ENCODE measurements at regions not wholly inside any gene's neighbourhood (a gene's known extent, or its start where the extent isn't known, plus 50 kb on each side); places are given as distances from the start of the nearest gene placed in this dataset.

- ATAC-seq (ENCODE audit: poor library complexity) (peak; percentile 18), DNase-seq (no peak)
- intact Hi-C loops (cut with DNase I), result no loop called here
Measured at GRCh38 chr6:140987364-140988155, 1145.2 kb upstream of the GJE1 start.

- DNase-seq (no peak), ATAC-seq (ENCODE audit: poor library complexity) (no peak)
- intact Hi-C loops (cut with DNase I), result no loop called here
Measured at GRCh38 chr6:140985679-140986275, 1146.9 kb upstream of the GJE1 start.

GRCh38 chr6:140980265-140980887 lies 1152.3 kb upstream of the GJE1 start:
- peak; percentile 42 for ATAC-seq (ENCODE audit: poor library complexity)
- intact Hi-C loops (cut with DNase I), result no loop called here
- no peak for DNase-seq

- DNase-seq (no peak), ATAC-seq (ENCODE audit: poor library complexity) (peak; percentile 87)
- intact Hi-C loops (cut with DNase I), result no loop called here
Measured at GRCh38 chr6:140979642-140980091, 1153.1 kb upstream of the GJE1 start.

- DNase-seq, result no peak
- intact Hi-C loops (cut with DNase I), result no loop called here
- ATAC-seq (ENCODE audit: poor library complexity), result no peak
Measured at GRCh38 chr6:140977403-140977802, 1155.3 kb upstream of the GJE1 start.

- intact Hi-C loops (cut with DNase I), result no loop called here
- ATAC-seq (ENCODE audit: poor library complexity), result no peak
- no peak for DNase-seq
Measured at GRCh38 chr6:140976806-140977205, 1155.9 kb upstream of the GJE1 start.

DNA sequence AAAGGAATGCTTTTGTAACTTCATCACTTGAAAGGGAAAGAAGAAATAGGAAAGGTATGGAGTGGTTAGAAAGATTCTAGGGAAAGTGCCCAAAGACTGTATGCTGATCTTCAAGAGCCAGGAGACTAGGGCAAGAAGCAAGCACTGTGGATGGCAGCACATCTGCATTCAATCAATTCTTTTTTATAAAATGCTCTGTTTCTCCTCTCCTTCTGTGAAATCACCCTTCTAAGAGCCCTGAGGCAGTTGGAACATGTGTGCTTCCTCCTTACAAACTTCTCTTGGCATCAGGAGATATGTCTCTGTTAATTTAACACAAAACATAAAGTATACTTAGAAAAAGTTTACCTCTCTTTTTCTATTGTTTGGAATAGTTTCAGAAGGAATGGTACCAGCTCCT lies 1162.2 kb upstream of the GJE1 start:
- intact Hi-C loops (cut with DNase I), result no loop called here
- ATAC-seq (ENCODE audit: poor library complexity) (no peak), DNase-seq (no peak)

DNA sequence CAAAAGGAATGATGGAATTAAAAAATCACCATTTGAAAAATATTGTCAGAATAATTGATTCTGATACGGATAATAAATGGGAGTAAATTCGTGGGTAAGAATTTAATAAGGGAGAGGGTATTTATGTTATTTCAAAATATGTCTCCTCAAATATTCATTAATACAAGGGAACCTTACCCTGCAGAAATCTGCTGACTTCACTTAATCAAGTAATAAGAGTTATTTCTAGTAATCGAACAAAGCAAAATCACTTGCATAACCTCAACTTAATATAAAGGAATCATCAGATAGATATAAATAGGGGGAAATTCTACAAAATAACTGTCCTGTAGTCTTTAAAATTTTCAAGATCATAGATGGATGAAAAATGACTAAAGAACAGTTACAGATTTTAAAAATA lies 1164.7 kb upstream of the GJE1 start:
- ATAC-seq (ENCODE audit: poor library complexity) (no peak), DNase-seq (no peak)
- intact Hi-C loops (cut with DNase I), result no loop called here

- ATAC-seq (ENCODE audit: poor library complexity) (no peak), DNase-seq (no peak)
- intact Hi-C loops (cut with DNase I), result no loop called here
Measured at GRCh38 chr6:140966676-140967075, 1166.0 kb upstream of the GJE1 start.

DNA sequence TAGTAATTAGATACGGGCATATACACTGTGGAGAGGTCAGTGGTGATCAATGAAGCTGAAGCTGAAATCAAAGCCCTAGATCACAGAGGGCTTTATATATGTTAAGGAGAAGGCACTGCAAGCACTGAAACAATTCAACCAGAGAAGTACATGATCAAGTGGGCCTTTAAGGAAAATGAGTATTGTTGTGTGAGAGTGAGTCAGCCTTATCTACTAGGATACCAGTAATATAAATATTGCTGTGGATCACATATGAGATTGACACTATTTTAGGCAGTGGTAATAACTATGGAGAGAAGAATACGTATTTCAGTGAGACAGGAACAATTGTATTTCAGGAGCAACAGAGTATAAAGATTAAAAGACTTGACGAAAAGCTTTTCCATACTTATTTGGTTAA lies 1172.2 kb upstream of the GJE1 start:
- ATAC-seq (ENCODE audit: poor library complexity) (no peak), DNase-seq (no peak)
- intact Hi-C loops (cut with DNase I), result no loop called here

- ATAC-seq (ENCODE audit: poor library complexity), result no peak
- DNase-seq, result no peak
- intact Hi-C loops (cut with DNase I), result no loop called here
Measured at GRCh38 chr6:140957386-140957785, 1175.3 kb upstream of the GJE1 start.

- intact Hi-C loops (cut with DNase I), result no loop called here
- ATAC-seq (ENCODE audit: poor library complexity) (no peak), DNase-seq (no peak)
Measured at GRCh38 chr6:140956571-140957369, 1176.0 kb upstream of the GJE1 start.

GRCh38 chr6:140940251-140940925 lies 1192.3 kb upstream of the GJE1 start:
- ATAC-seq (ENCODE audit: poor library complexity) (no peak), DNase-seq (no peak)
- intact Hi-C loops (cut with DNase I), result no loop called here

DNA sequence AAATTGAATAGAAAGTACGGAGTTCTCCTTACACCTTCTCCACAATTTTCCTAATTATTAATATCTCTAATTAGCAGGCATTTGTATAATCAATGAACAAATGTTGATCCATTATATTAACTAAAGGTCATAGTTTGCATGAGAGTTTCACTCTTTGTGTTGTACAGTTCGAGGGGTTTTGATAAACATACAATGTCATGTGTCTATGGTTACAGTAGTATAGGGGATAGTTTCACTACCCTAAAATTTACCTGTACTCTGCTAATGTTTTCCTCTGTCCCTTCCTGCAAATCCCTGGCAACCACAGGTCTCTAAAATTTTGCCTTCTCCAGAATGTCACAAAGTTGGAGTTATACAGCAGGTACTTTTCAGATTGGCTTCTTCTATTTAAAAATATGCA lies 1199.8 kb upstream of the GJE1 start:
- ATAC-seq (ENCODE audit: poor library complexity), result no peak
- intact Hi-C loops (cut with DNase I), result no loop called here
- DNase-seq, result no peak

DNA sequence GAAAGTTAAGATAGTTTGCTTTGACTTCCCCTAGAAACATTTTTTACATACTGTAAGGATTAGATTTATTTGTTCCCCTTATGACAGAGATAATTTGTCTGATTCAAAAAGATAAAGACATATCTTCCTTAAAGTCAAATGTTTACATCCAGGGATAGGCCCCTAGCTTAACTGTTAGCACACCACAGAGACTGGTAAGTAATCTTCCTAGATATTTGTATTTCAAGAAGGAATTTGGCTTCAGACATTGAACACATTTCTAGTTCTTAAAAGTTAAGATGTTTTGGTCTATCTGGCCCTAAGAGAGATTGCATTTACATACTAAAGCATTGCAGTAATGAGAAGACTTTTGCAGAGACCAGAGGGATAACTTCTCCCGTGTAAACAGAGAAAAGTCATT lies 1201.1 kb upstream of the GJE1 start:
- DNase-seq (no peak), ATAC-seq (ENCODE audit: poor library complexity) (no peak)
- intact Hi-C loops (cut with DNase I), result no loop called here

- intact Hi-C loops (cut with DNase I), result no loop called here
- DNase-seq, result no peak
- ATAC-seq (ENCODE audit: poor library complexity), result no peak
Measured at GRCh38 chr6:140929121-140929520, 1203.6 kb upstream of the GJE1 start.

- intact Hi-C loops (cut with DNase I), result no loop called here
- ATAC-seq (ENCODE audit: poor library complexity) (no peak), DNase-seq (no peak)
Measured at GRCh38 chr6:140923048-140923447, 1209.7 kb upstream of the GJE1 start.

- DNase-seq (no peak), ATAC-seq (ENCODE audit: poor library complexity) (peak; percentile 85)
- intact Hi-C loops (cut with DNase I), result no loop called here
Measured at GRCh38 chr6:140921366-140922226, 1211.1 kb upstream of the GJE1 start.
